OCI-LY1 (cell line): ENCODE measurements at regions not wholly inside any gene's neighbourhood (a gene's known extent, or its start where the extent isn't known, plus 50 kb on each side); places are given as distances from the start of the nearest gene placed in this dataset.

Source experiments
- CTCF ChIP-seq: fragments of 200-600 bp; sonication (generic), shearing (Covaris generic); IDR thresholded peaks from 2 replicates; pipeline ENCODE4 v1.5.1; 2017; ENCODE audit warnings: mild to moderate bottlenecking, antibody characterized with exemption, low read length, moderate library complexity, mixed read lengths
- EZH2 ChIP-seq: fragments of 200-600 bp; sonication (generic), shearing (Covaris generic); IDR thresholded peaks from 2 replicates; pipeline ENCODE4 v1.8.0; 2017; ENCODE audit warnings: borderline replicate concordance, mixed run types, mild to moderate bottlenecking, antibody characterized with exemption, low read length, moderate library complexity, mixed read lengths

GRCh38 chr9:87135074-87135473 is 187.8 kb upstream of the GAS1 start:
- no peak for TF ChIP-seq CTCF
- TF ChIP-seq EZH2: no peak
